ENCODE measurements at regions not wholly inside any gene's neighbourhood (a gene's known extent, or its start where the extent isn't known, plus 50 kb on each side); places are given as distances from the start of the nearest gene placed in this dataset.

DNA sequence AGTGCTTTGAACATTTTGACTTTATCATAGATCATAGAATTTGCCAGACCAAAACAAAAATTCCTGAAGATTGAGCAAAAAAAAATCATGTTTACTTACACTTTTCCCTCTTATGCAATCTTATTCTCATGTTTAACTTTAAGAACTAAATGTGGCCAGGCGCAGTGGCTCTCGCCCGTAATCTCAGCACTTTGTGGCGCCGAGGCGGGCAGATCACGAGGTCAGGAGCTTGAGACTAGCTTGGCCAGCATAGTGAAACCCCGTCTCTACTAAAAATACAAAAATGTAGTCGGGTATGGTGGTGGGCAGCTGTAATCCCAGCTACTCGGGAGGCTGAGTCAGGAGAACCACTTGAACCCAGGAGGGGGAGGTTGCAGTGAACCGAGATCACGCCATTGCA is 227.9 kb upstream of the KYNU start:
- ATAC-seq: no peak
- in situ Hi-C loops (cut with MboI; ENCODE audit: low sequenced_read_pairs in 4 of 4): no loop called here

DNA sequence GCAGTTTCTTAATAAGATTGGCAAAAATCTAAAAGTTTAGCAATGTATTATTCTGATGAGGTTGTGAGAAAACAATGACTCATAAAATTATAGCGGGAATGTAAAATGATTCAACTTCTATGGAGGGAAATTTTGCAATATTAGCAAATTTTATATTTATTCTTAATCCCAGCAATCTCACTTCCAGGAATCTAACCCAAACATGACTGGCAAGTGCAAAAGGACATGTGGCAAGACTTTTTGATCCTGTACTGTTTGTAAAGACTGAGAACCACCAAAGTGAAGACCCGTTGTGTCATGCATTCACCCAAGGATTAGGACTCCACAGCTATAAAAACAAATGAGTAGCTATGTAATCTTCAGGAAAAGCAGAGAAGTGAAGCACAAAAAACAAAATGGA is 234.8 kb upstream of the KYNU start:
- Histone ChIP-seq H3K4me3 (no peak overlapping the region), H3K9me3 (peaks cover 0 to 2% (median 0%) of the 10 kb centered on the region in 3 donors), H3K36me3 (no peaks in the 10 kb centered on the region), H3K27ac (no peak overlapping the region), H3K27me3 (no peaks in the 10 kb centered on the region), H3K4me1 (no peaks in the 10 kb centered on the region)
- intact Hi-C loops (cut with DNase I; ENCODE audit: low total_unique reads): no loop called here
- TF ChIP-seq, protein P1, sequence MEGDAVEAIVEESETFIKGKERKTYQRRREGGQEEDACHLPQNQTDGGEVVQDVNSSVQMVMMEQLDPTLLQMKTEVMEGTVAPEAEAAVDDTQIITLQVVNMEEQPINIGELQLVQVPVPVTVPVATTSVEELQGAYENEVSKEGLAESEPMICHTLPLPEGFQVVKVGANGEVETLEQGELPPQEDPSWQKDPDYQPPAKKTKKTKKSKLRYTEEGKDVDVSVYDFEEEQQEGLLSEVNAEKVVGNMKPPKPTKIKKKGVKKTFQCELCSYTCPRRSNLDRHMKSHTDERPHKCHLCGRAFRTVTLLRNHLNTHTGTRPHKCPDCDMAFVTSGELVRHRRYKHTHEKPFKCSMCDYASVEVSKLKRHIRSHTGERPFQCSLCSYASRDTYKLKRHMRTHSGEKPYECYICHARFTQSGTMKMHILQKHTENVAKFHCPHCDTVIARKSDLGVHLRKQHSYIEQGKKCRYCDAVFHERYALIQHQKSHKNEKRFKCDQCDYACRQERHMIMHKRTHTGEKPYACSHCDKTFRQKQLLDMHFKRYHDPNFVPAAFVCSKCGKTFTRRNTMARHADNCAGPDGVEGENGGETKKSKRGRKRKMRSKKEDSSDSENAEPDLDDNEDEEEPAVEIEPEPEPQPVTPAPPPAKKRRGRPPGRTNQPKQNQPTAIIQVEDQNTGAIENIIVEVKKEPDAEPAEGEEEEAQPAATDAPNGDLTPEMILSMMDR (IDR thresholded peaks at IDR 0.05 in 4 of 5, conservative IDR thresholded peaks at IDR 0.05 in 1 of 5): no peak
- no peak for TF ChIP-seq POLR2A (IDR thresholded peaks at IDR 0.05)
- DNase-seq (no peak), ATAC-seq (no peak)
- in situ Hi-C loops (cut with MboI; ENCODE audit: low sequenced_read_pairs in 4 of 4): no loop called here

More for the DNA sequence above, 227.9 kb upstream of the KYNU start:
- Histone ChIP-seq H3K9me3 (no peaks in the 10 kb centered on the region), H3K27me3 (no peaks in the 10 kb centered on the region), H3K4me1 (no peaks in the 10 kb centered on the region), H3K27ac (no peak overlapping the region), H3K4me3 (no peak overlapping the region), H3K36me3 (no peaks in the 10 kb centered on the region)
- TF ChIP-seq, protein P1 (IDR thresholded peaks at IDR 0.05 in 4 of 5, conservative IDR thresholded peaks at IDR 0.05 in 1 of 5): no peak
- TF ChIP-seq POLR2A (IDR thresholded peaks at IDR 0.05): no peak
- intact Hi-C loops (cut with DNase I; ENCODE audit: low total_unique reads): no loop called here
- no peak for DNase-seq

DNA sequence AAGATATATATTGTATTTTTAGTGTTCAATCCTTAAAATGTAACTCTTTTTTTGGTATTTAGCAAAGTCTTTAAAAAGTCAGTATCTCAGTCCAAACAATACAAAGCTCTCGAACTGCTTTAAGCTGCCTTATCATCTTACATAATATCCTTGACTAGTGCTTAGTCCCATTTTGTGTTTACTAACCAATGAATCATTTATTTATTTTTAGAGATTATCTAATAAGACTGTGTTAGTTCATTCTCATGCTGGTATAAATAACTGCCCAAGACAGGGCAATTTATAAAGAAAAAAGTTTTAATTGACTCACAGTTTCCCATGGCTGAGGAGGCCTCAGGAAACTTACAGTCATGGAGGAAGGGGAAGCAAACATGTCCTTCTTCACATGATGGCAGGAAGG is 248.3 kb upstream of the KYNU start:
- no peaks in the 10 kb centered on the region for H3K27me3 ChIP-seq
- intact Hi-C loops (cut with DNase I; ENCODE audit: low total_unique reads) (no loop called here), in situ Hi-C loops (cut with MboI; ENCODE audit: low sequenced_read_pairs in 4 of 4) (no loop called here)
- H3K27ac ChIP-seq: no peak overlapping the region
- no peaks in the 10 kb centered on the region for H3K9me3 ChIP-seq
- no peak overlapping the region for H3K4me3 ChIP-seq
- TF ChIP-seq POLR2A (IDR thresholded peaks at IDR 0.05): no peak
- TF ChIP-seq, protein P1 (IDR thresholded peaks at IDR 0.05 in 4 of 5, conservative IDR thresholded peaks at IDR 0.05 in 1 of 5): no peak
- DNase-seq (no peak), ATAC-seq (no peak)
- no peaks in the 10 kb centered on the region for H3K36me3 ChIP-seq
- no peaks in the 10 kb centered on the region for H3K4me1 ChIP-seq

DNA sequence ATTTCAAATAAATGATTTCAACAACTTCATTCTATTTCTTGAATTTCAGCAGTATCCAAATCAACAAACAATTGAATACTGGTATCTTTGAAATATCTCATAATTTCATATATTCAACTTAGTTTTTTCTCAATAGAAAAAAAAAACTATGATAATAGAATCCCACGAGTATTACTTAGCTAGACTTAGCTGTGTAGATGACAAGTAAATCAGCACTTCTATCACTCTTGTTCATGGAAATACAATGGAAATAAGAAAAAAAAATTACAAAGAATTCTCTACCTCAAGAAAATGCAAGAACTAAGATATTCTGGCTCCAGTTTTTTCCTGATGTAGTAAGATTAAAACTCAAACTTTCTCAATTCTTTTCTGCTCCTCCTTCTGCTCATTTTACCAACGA is 256.2 kb upstream of the KYNU start:
- Histone ChIP-seq H3K4me3 (no peak overlapping the region), H3K4me1 (no peaks in the 10 kb centered on the region), H3K27me3 (no peaks in the 10 kb centered on the region), H3K27ac (no peak overlapping the region), H3K36me3 (no peaks in the 10 kb centered on the region), H3K9me3 (no peaks in the 10 kb centered on the region)
- intact Hi-C loops (cut with DNase I; ENCODE audit: low total_unique reads) (no loop called here), in situ Hi-C loops (cut with MboI; ENCODE audit: low sequenced_read_pairs in 4 of 4) (no loop called here)
- DNase-seq: no peak
- no peak for ATAC-seq
- TF ChIP-seq, protein P1 (IDR thresholded peaks at IDR 0.05 in 4 of 5, conservative IDR thresholded peaks at IDR 0.05 in 1 of 5): no peak
- TF ChIP-seq POLR2A (IDR thresholded peaks at IDR 0.05): no peak

DNA sequence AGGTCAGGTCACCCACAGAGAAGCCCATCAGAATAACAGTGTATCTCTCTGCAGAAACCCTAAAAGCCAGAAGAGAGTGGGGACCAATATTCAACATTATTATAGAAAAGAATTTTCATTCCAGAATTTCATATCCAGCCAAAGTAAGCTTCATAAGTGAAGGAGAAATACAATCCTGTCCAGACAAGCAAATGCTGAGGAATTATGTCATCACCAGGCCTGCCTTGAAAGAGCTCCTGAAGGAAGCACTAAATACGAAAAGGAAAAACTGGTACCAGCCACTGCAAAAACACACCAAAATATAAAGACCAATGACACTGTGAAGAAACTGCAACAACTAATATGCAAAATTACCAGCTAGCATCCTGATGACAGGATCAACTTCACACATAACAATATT is 260.0 kb upstream of the KYNU start:
- TF ChIP-seq POLR2A (IDR thresholded peaks at IDR 0.05): no peak
- TF ChIP-seq, protein P1 (IDR thresholded peaks at IDR 0.05 in 4 of 5, conservative IDR thresholded peaks at IDR 0.05 in 1 of 5): no peak
- in situ Hi-C loops (cut with MboI; ENCODE audit: low sequenced_read_pairs in 4 of 4): no loop called here

More for the DNA sequence above, 260.0 kb upstream of the KYNU start:
- Histone ChIP-seq H3K27ac (no peak overlapping the region), H3K4me3 (no peak overlapping the region), H3K4me1 (no peaks in the 10 kb centered on the region), H3K9me3 (no peaks in the 10 kb centered on the region), H3K27me3 (no peaks in the 10 kb centered on the region), H3K36me3 (no peaks in the 10 kb centered on the region)
- intact Hi-C loops (cut with DNase I; ENCODE audit: low total_unique reads): no loop called here
- no peak for ATAC-seq
- no peak for DNase-seq

Data from gastrocnemius medialis (tissue), 4 donors.